OCI-LY1 (cell line): ENCODE measurements at regions not wholly inside any gene's neighbourhood (a gene's known extent, or its start where the extent isn't known, plus 50 kb on each side); places are given as distances from the start of the nearest gene placed in this dataset.

Experiments
- EZH2 ChIP-seq: fragments of 200-600 bp; sonication (generic), shearing (Covaris generic); IDR thresholded peaks from 2 replicates; pipeline ENCODE4 v1.8.0; 2017; ENCODE audit warnings: borderline replicate concordance, mixed run types, mild to moderate bottlenecking, antibody characterized with exemption, low read length, moderate library complexity, mixed read lengths
- TF ChIP-seq, protein P1 (sequence below): fragments of 200-600 bp; sonication (generic), shearing (Covaris generic); IDR thresholded peaks from 2 replicates; pipeline ENCODE4 v1.5.1; 2017; ENCODE audit warnings: mild to moderate bottlenecking, antibody characterized with exemption, low read length, moderate library complexity, mixed read lengths

DNA sequence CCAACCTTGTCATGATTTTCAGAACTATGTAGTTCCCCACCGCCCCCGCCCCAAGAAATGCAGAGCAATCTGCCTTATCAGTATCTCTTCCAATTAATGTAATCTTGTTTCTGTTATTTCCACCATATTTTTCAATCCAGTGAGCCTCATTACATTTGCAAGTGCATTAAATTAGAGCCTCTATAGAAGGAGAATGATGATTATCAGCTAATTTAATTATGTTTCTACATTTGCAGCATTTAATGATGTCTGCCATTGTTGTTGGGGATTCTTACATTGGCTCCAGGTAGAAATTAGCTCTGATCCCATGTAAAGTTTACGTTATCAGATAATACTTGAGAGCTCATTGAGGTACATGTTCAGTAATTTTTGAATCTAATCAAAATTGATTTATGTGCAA is 707.0 kb upstream of the RBFOX1 start:
- TF ChIP-seq, protein P1, sequence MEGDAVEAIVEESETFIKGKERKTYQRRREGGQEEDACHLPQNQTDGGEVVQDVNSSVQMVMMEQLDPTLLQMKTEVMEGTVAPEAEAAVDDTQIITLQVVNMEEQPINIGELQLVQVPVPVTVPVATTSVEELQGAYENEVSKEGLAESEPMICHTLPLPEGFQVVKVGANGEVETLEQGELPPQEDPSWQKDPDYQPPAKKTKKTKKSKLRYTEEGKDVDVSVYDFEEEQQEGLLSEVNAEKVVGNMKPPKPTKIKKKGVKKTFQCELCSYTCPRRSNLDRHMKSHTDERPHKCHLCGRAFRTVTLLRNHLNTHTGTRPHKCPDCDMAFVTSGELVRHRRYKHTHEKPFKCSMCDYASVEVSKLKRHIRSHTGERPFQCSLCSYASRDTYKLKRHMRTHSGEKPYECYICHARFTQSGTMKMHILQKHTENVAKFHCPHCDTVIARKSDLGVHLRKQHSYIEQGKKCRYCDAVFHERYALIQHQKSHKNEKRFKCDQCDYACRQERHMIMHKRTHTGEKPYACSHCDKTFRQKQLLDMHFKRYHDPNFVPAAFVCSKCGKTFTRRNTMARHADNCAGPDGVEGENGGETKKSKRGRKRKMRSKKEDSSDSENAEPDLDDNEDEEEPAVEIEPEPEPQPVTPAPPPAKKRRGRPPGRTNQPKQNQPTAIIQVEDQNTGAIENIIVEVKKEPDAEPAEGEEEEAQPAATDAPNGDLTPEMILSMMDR: no peak
- TF ChIP-seq EZH2: no peak
